Ovary (tissue), 7 donors: ENCODE measurements at regions not wholly inside any gene's neighbourhood (a gene's known extent, or its start where the extent isn't known, plus 50 kb on each side); places are given as distances from the start of the nearest gene placed in this dataset.

ENCODE experiments used
- DNase-seq, 5 donors: peaks; one replicate each; pipeline ENCODE4 v3.0.0-alpha.2; 2019 to 2020
- H3K27ac ChIP-seq, 2 donors: fragments of 200-600 bp; one replicate each; pipeline versions ENCODE4 v1.5.1 to v1.8.0; 2019 to 2022
- H3K27me3 ChIP-seq: fragments of 200-600 bp; one replicate; pipeline ENCODE4 v1.8.0; 2022
- H3K36me3 ChIP-seq: fragments of 200-600 bp; sonication (generic); one replicate; pipeline ENCODE4 v1.5.1; 2019
- H3K4me1 ChIP-seq: one replicate; pipeline ENCODE4 v1.8.1; 2013; ENCODE audit warnings: mild to moderate bottlenecking, moderate library complexity; ENCODE audit not compliant: insufficient read depth
- H3K4me3 ChIP-seq: fragments of 200-600 bp; sonication (generic); one replicate; pipeline ENCODE4 v1.5.1; 2017
- H3K9me3 ChIP-seq, 2 donors: fragments of 200-600 bp in 1 of 2; sonication (generic) in 1 of 2; one replicate each; pipeline versions ENCODE4 v1.5.1 to v1.8.1; 2013 to 2019; ENCODE audit warnings: mild to moderate bottlenecking in 1 of 2, moderate library complexity in 1 of 2
- CTCF ChIP-seq, 3 donors: fragments of 450-650 bp in 2 of 3; fragments of 200-600 bp in 1 of 3; IDR thresholded peaks; one replicate each; pipeline versions ENCODE4 v1.5.1 to v1.8.0; 2016 to 2022; ENCODE audit warnings: antibody characterized with exemption in 3 of 3, mild to moderate bottlenecking in 1 of 3
- EP300 ChIP-seq: sonication (generic); formaldehyde crosslinking; IDR thresholded peaks from one replicate; pipeline ENCODE4 v1.6.1; 2017; ENCODE audit warnings: antibody characterized with exemption
- POLR2A ChIP-seq: fragments of 450-650 bp; IDR thresholded peaks from one replicate; pipeline ENCODE4 v1.6.1; 2017; ENCODE audit warnings: antibody characterized with exemption, mild to moderate bottlenecking, moderate library complexity
- WGBS, 3 donors: extraction: QIAGEN DNeasy Blood & Tissue Kit in 1 of 3; methylation state at CpG; one replicate each; pipeline versions ENCODE4 v1.1.5 to v1.1.7; 2013 to 2017; 5-methylcytosine and 5-hydroxymethylcytosine counted together
- intact Hi-C, 4 donors: fragments of 100-400 bp; cut with DNase I; formaldehyde crosslinking; loops; one replicate each; pipeline versions ENCODE4 v1.11.0 to v1.15.1; 2022 to 2023
- donor health status: DM: no; HTN: no; CAD: no; lungs with moderate emphysema.
- donor health status: DM: no; HTN: no; CAD: no.
- donor health status: Bipolar disorder and iron deficiency.
- donor health status: DM: no; HTN: no; CAD: no.
- donor health status: DM: yes; HTN: yes; CAD: no.

- intact Hi-C loops: no loop called here
- Histone ChIP-seq H3K27ac (no peak overlapping the region), H3K4me1 (no peaks in the 10 kb centered on the region), H3K9me3 (no peaks in the 10 kb centered on the region), H3K27me3 (no peaks in the 10 kb centered on the region), H3K4me3 (no peak overlapping the region), H3K36me3 (no peaks in the 10 kb centered on the region)
- 77 to 80% (median 79%) methylated on average over 2 of the region's 2 CpGs for WGBS, 3 donors
- TF ChIP-seq POLR2A (no peak), EP300 (no peak), CTCF (IDR thresholded peaks at IDR 0.05) (no peak)
- no peak for DNase-seq
Observed at GRCh38 chr7:96822824-96823223, 113.2 kb upstream of the SEM1 start.

- Histone ChIP-seq H3K36me3 (no peaks in the 10 kb centered on the region), H3K4me1 (no peaks in the 10 kb centered on the region), H3K27ac (no peak overlapping the region), H3K9me3 (no peaks in the 10 kb centered on the region), H3K4me3 (no peak overlapping the region), H3K27me3 (no peaks in the 10 kb centered on the region)
- WGBS, 3 donors: 35 to 40% (median 38%) methylated on average over 4 of the region's 4 CpGs
- no peak for DNase-seq
- no peak for TF ChIP-seq CTCF (IDR thresholded peaks at IDR 0.05)
- TF ChIP-seq EP300: no peak
- TF ChIP-seq POLR2A: no peak
- intact Hi-C loops: no loop called here
Observed at GRCh38 chr7:96823274-96823673, 113.6 kb upstream of the SEM1 start.

- intact Hi-C loops: no loop called here
- Histone ChIP-seq H3K27me3 (no peaks in the 10 kb centered on the region), H3K9me3 (no peaks in the 10 kb centered on the region), H3K4me3 (no peak overlapping the region), H3K27ac (no peak overlapping the region), H3K36me3 (no peaks in the 10 kb centered on the region), H3K4me1 (no peaks in the 10 kb centered on the region)
- 69 to 81% (median 79%) methylated on average over 1 of the region's 1 CpG for WGBS, 3 donors
- no peak for TF ChIP-seq CTCF (IDR thresholded peaks at IDR 0.05)
- no peak for TF ChIP-seq POLR2A
- no peak for TF ChIP-seq EP300
- DNase-seq: no peak
Observed at GRCh38 chr7:96824686-96825085, 115.0 kb upstream of the SEM1 start.

GRCh38 chr7:96825285-96825684, 115.6 kb upstream of the SEM1 start:
- Histone ChIP-seq H3K36me3 (no peaks in the 10 kb centered on the region), H3K4me3 (no peak overlapping the region), H3K9me3 (no peaks in the 10 kb centered on the region), H3K27me3 (no peaks in the 10 kb centered on the region), H3K4me1 (no peaks in the 10 kb centered on the region), H3K27ac (no peak overlapping the region)
- DNase-seq: no peak
- WGBS, 3 donors: 84 to 89% (median 89%) methylated on average over 2 of the region's 2 CpGs
- intact Hi-C loops: no loop called here
- TF ChIP-seq CTCF (IDR thresholded peaks at IDR 0.05): no peak
- TF ChIP-seq POLR2A: no peak
- no peak for TF ChIP-seq EP300

- Histone ChIP-seq H3K4me1 (no peaks in the 10 kb centered on the region), H3K9me3 (no peaks in the 10 kb centered on the region), H3K4me3 (no peak overlapping the region), H3K36me3 (no peaks in the 10 kb centered on the region), H3K27ac (no peak overlapping the region), H3K27me3 (no peaks in the 10 kb centered on the region)
- WGBS, 3 donors: 78 to 86% (median 86%) methylated on average over 1 of the region's 1 CpG
- no peak for TF ChIP-seq POLR2A
- TF ChIP-seq CTCF (IDR thresholded peaks at IDR 0.05): no peak
- no peak for TF ChIP-seq EP300
- DNase-seq: no peak
- intact Hi-C loops: no loop called here
Observed at GRCh38 chr7:96826089-96826488, 116.4 kb upstream of the SEM1 start.
